IPS DF 19.7 (cell line): ENCODE measurements at regions not wholly inside any gene's neighbourhood (a gene's known extent, or its start where the extent isn't known, plus 50 kb on each side); places are given as distances from the start of the nearest gene placed in this dataset.
"Not testable (repeated sequence)": the region's sequence is repeated elsewhere in the genome, so short reads cannot be mapped to it uniquely, and the experiment has no call there.

Experiments
- DNase-seq: peaks from one replicate; pipeline ENCODE4 v3.0.0-alpha.2; 2013; ENCODE audit warnings: low read depth, low spot score

GRCh38 chr1:82390627-82391026, 589.9 kb downstream of the ADGRL2 start:
- DNase-seq: no peak

GRCh38 chr1:82388679-82389078, 587.9 kb downstream of the ADGRL2 start:
- DNase-seq: no peak

GRCh38 chr1:82387012-82387366, 586.3 kb downstream of the ADGRL2 start:
- no peak for DNase-seq

GRCh38 chr1:82386365-82387011, 585.8 kb downstream of the ADGRL2 start:
- no peak for DNase-seq

- DNase-seq: no peak
Measured at GRCh38 chr1:82384776-82385175, 584.0 kb downstream of the ADGRL2 start.

- DNase-seq: no peak
Measured at GRCh38 chr1:82377201-82377884, 576.6 kb downstream of the ADGRL2 start.

- no peak for DNase-seq
Measured at GRCh38 chr1:82373710-82374109, 573.0 kb downstream of the ADGRL2 start.

GRCh38 chr1:82371844-82372498, 571.2 kb downstream of the ADGRL2 start:
- DNase-seq: no peak

GRCh38 chr1:82367456-82367855, 566.7 kb downstream of the ADGRL2 start:
- DNase-seq: no peak

GRCh38 chr1:82366689-82367088, 566.0 kb downstream of the ADGRL2 start:
- no peak for DNase-seq

- not testable (repeated sequence) for DNase-seq
Measured at GRCh38 chr1:82359541-82359940, 558.8 kb downstream of the ADGRL2 start.

GRCh38 chr1:82358706-82359105, 558.0 kb downstream of the ADGRL2 start:
- DNase-seq: not testable (repeated sequence)

GRCh38 chr1:82354546-82354945, 553.8 kb downstream of the ADGRL2 start:
- DNase-seq: not testable (repeated sequence)

- DNase-seq: no peak
Measured at GRCh38 chr1:82348487-82348886, 547.8 kb downstream of the ADGRL2 start.

GRCh38 chr1:82346141-82346540, 545.4 kb downstream of the ADGRL2 start:
- no peak for DNase-seq

GRCh38 chr1:82343381-82343780, 542.6 kb downstream of the ADGRL2 start:
- DNase-seq: no peak

- no peak for DNase-seq
Measured at GRCh38 chr1:82337635-82338034, 536.9 kb downstream of the ADGRL2 start.

GRCh38 chr1:82330330-82330729, 529.6 kb downstream of the ADGRL2 start:
- no peak for DNase-seq

- no peak for DNase-seq
Measured at GRCh38 chr1:82329226-82329625, 528.5 kb downstream of the ADGRL2 start.

- DNase-seq: no peak
Measured at GRCh38 chr1:82323144-82323841, 522.6 kb downstream of the ADGRL2 start.

- no peak for DNase-seq
Measured at GRCh38 chr1:82321794-82322193, 521.1 kb downstream of the ADGRL2 start.

- DNase-seq: no peak
Measured at GRCh38 chr1:82319546-82319945, 518.8 kb downstream of the ADGRL2 start.
